Colonic mucosa (tissue), 4 donors: ENCODE measurements at regions not wholly inside any gene's neighbourhood (a gene's known extent, or its start where the extent isn't known, plus 50 kb on each side); places are given as distances from the start of the nearest gene placed in this dataset.

ENCODE experiments used
- DNase-seq: peaks from one replicate; pipeline ENCODE4 v3.0.0-alpha.2; 2020
- H3K27ac ChIP-seq: fragments of 200-600 bp; one replicate; pipeline ENCODE4 v1.8.0; 2021
- H3K27me3 ChIP-seq: fragments of 200-600 bp; one replicate; pipeline ENCODE4 v1.8.0; 2021
- H3K36me3 ChIP-seq: fragments of 200-600 bp; one replicate; pipeline ENCODE4 v1.8.0; 2021
- H3K4me1 ChIP-seq: fragments of 200-600 bp; one replicate; pipeline ENCODE4 v1.8.0; 2021; ENCODE audit warnings: mild to moderate bottlenecking
- H3K4me3 ChIP-seq: fragments of 200-600 bp; one replicate; pipeline ENCODE4 v1.8.0; 2021
- H3K9ac ChIP-seq, 2 donors: one replicate each; pipeline ENCODE4 v1.7.0; 2013; ENCODE audit warnings: control low read depth in 2 of 2, low read depth in 2 of 2, low read length in 2 of 2
- H3K9me3 ChIP-seq: fragments of 200-600 bp; one replicate; pipeline ENCODE4 v1.8.0; 2021
- intact Hi-C: fragments of 100-400 bp; cut with DNase I; formaldehyde crosslinking; loops from one replicate; pipeline ENCODE4 v1.14.1; 2022
- TF ChIP-seq, protein P1 (sequence below): fragments of 200-600 bp; IDR thresholded peaks from one replicate; pipeline ENCODE4 v1.8.0; 2022; ENCODE audit warnings: antibody characterized with exemption, mild to moderate bottlenecking
- donor health status: healthy.
- donor health status: DM: no; HTN: no; CAD: no.
- donor health status: DM: no; HTN: no; CAD: no.

DNA sequence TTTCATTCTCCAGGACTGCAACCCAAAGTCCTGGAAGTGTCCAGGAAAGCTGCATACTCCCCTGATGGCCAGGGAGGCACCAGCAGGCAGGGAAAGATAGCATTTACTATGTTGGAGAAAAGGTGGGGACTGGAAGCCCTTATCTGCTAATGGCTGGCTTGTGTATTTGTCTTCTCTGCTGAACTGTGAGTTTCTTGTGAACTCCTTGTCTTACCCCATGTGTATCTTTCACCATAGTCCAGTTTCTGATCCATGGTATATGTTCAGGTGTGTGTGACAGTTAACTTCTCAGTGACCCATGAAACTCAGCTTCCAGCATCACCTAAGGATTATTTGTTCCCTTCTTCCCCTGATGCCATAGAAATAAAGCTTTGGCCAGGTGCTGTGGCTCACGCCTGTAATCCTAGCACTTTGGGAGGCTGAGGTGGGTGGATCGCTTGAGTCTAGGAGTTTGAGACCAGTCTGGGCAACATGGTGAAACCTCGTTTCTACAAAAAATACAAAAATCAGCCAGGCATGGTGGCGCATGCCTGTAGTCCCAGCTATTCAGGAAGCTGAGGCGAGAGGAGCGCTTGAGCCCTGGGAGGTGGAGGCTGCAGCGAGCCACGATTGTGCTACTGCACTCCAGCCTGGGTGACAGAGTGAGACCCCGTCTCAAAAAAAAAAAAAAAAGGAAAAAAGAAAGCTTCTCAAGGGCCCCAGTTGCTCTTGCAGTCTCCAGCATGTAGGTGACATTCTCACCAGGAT is 112.8 kb upstream of the MAP4K3 start:
- intact Hi-C loops = no loop called here
- Histone ChIP-seq H3K9me3 (no peaks in the 10 kb centered on the region), H3K4me1 (no peaks in the 10 kb centered on the region), H3K36me3 (no peaks in the 10 kb centered on the region), H3K9ac (no peak overlapping the region), H3K4me3 (no peak overlapping the region), H3K27me3 (no peaks in the 10 kb centered on the region), H3K27ac (no peak overlapping the region)
- TF ChIP-seq, protein P1, sequence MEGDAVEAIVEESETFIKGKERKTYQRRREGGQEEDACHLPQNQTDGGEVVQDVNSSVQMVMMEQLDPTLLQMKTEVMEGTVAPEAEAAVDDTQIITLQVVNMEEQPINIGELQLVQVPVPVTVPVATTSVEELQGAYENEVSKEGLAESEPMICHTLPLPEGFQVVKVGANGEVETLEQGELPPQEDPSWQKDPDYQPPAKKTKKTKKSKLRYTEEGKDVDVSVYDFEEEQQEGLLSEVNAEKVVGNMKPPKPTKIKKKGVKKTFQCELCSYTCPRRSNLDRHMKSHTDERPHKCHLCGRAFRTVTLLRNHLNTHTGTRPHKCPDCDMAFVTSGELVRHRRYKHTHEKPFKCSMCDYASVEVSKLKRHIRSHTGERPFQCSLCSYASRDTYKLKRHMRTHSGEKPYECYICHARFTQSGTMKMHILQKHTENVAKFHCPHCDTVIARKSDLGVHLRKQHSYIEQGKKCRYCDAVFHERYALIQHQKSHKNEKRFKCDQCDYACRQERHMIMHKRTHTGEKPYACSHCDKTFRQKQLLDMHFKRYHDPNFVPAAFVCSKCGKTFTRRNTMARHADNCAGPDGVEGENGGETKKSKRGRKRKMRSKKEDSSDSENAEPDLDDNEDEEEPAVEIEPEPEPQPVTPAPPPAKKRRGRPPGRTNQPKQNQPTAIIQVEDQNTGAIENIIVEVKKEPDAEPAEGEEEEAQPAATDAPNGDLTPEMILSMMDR = no peak
- no peak for DNase-seq

GRCh38 chr2:39550701-39551285 is 113.7 kb upstream of the MAP4K3 start:
- Histone ChIP-seq H3K9ac (no peak overlapping the region), H3K27ac (no peak overlapping the region), H3K36me3 (no peaks in the 10 kb centered on the region), H3K27me3 (no peaks in the 10 kb centered on the region), H3K4me1 (no peaks in the 10 kb centered on the region), H3K9me3 (no peaks in the 10 kb centered on the region), H3K4me3 (no peak overlapping the region)
- TF ChIP-seq, protein P1 = no peak
- DNase-seq = no peak
- intact Hi-C loops = no loop called here

GRCh38 chr2:39558906-39559305 is 106.8 kb upstream of the TMEM178A start:
- Histone ChIP-seq H3K4me3 (no peak overlapping the region), H3K36me3 (no peaks in the 10 kb centered on the region), H3K4me1 (no peaks in the 10 kb centered on the region), H3K9ac (no peak overlapping the region), H3K27ac (no peak overlapping the region), H3K27me3 (no peaks in the 10 kb centered on the region), H3K9me3 (no peaks in the 10 kb centered on the region)
- no peak for DNase-seq
- TF ChIP-seq, protein P1 = no peak
- intact Hi-C loops = no loop called here

- Histone ChIP-seq H3K36me3 (no peaks in the 10 kb centered on the region), H3K4me3 (no peak overlapping the region), H3K9ac (no peak overlapping the region), H3K9me3 (no peaks in the 10 kb centered on the region), H3K27ac (no peak overlapping the region), H3K4me1 (no peaks in the 10 kb centered on the region), H3K27me3 (no peaks in the 10 kb centered on the region)
- TF ChIP-seq, protein P1 = no peak
- intact Hi-C loops = no loop called here
- no peak for DNase-seq
These were observed 102.1 kb upstream of the TMEM178A start for GRCh38 chr2:39563572-39563971.

- H3K4me1 ChIP-seq = no peaks in the 10 kb centered on the region
- no peak overlapping the region for H3K4me3 ChIP-seq
- H3K27me3 ChIP-seq = no peaks in the 10 kb centered on the region
- H3K9ac ChIP-seq = no peak overlapping the region
- H3K9me3 ChIP-seq = no peaks in the 10 kb centered on the region
- DNase-seq = no peak
- no peak overlapping the region for H3K27ac ChIP-seq
- intact Hi-C loops = no loop called here
- TF ChIP-seq, protein P1 = no peak
- H3K36me3 ChIP-seq = no peaks in the 10 kb centered on the region
These were observed 98.2 kb upstream of the TMEM178A start for GRCh38 chr2:39567507-39567906.
